Activated B cell treated with CpG ODN at 0.5 μM for 24 hours (primary cell): ENCODE measurements at regions not wholly inside any gene's neighbourhood (a gene's known extent, or its start where the extent isn't known, plus 50 kb on each side); places are given as distances from the start of the nearest gene placed in this dataset.
A peak's percentile ranks its signal among the peaks of the same experiment; 100 is the strongest.

Experiments used
- ATAC-seq: fragments of 200-7000 bp; cut with Tn5 transposase; one replicate; pipeline ENCODE4 v1.10.0; 2021; ENCODE audit warnings: low read depth, mild to moderate bottlenecking, moderate library complexity
- CTCF ChIA-PET: fragments of 350-600 bp; sonication (Branson Sonifier 250); formaldehyde crosslinking; loops from one replicate; lab custom pipeline; 2021; ENCODE audit warnings: antibody characterized with exemption; lab: Charles Lee
- POLR2A ChIA-PET: fragments of 350-600 bp; sonication (Branson Sonifier 250); formaldehyde crosslinking; loops from one replicate; lab custom pipeline; 2021; ENCODE audit warnings: antibody characterized with exemption; lab: Charles Lee
- DNase-seq: peaks from one replicate; pipeline ENCODE4 v3.0.0; 2022
- H3K27ac Mint-ChIP-seq: one replicate; pipeline ENCODE4 v1.8.0; 2020; ENCODE audit warnings: mixed read lengths
- H3K27me3 Mint-ChIP-seq: one replicate; pipeline ENCODE4 v1.8.0; 2021; ENCODE audit warnings: mixed read lengths
- H3K36me3 Mint-ChIP-seq: one replicate; pipeline ENCODE4 v1.8.0; 2021; ENCODE audit warnings: low read depth, mixed read lengths
- H3K4me1 Mint-ChIP-seq: one replicate; pipeline ENCODE4 v1.8.0; 2021; ENCODE audit warnings: mixed read lengths
- H3K4me3 Mint-ChIP-seq: one replicate; pipeline ENCODE4 v1.8.0; 2020; ENCODE audit warnings: mild to moderate bottlenecking, mixed read lengths
- H3K9me3 Mint-ChIP-seq: one replicate; pipeline ENCODE4 v1.8.0; 2020; ENCODE audit warnings: mixed read lengths
- intact Hi-C: fragments of 100-400 bp; cut with micrococcal nuclease; formaldehyde crosslinking; loops from one replicate; pipeline ENCODE4 v1.15.1; 2024
- TF ChIP-seq, protein P1 (sequence below): fragments of 200-600 bp; IDR thresholded peaks from one replicate; pipeline ENCODE4 v1.8.0; 2022; ENCODE audit warnings: antibody characterized with exemption, mild to moderate bottlenecking

DNA sequence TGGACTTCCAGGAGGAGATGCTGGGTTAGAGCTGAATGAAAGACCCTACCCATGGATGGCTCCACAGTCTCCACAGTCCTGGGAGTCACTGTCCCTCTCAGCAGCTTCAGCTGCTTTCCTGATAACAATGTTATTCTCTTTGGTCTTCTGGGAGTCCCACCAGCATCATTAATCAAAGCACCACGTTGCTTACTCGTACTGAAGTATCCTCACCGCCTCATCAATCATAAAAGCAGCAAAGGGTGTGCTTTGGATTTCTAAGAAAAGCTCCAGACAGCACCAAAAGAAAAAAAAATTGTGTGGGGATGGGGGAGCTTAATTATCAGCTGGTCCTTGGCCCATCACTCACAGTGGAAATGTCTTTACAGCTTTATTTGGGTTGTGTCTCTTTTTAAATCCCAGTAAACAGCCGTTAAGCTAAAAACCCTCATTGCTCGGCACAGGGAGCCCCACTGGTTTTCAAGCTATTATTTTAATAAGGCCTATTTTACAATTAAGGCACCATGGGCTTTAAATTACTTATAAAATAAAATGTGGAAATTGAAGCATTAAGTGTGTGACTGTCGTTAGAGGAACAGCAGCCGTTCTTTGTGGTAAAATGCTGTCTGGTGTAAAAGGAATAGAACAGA lies 538.0 kb downstream of the EBF1 start:
- TF ChIP-seq, protein P1, sequence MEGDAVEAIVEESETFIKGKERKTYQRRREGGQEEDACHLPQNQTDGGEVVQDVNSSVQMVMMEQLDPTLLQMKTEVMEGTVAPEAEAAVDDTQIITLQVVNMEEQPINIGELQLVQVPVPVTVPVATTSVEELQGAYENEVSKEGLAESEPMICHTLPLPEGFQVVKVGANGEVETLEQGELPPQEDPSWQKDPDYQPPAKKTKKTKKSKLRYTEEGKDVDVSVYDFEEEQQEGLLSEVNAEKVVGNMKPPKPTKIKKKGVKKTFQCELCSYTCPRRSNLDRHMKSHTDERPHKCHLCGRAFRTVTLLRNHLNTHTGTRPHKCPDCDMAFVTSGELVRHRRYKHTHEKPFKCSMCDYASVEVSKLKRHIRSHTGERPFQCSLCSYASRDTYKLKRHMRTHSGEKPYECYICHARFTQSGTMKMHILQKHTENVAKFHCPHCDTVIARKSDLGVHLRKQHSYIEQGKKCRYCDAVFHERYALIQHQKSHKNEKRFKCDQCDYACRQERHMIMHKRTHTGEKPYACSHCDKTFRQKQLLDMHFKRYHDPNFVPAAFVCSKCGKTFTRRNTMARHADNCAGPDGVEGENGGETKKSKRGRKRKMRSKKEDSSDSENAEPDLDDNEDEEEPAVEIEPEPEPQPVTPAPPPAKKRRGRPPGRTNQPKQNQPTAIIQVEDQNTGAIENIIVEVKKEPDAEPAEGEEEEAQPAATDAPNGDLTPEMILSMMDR: no peak
- H3K36me3 Mint-ChIP-seq: no peaks in the 10 kb centered on the region
- H3K27ac Mint-ChIP-seq: no peak overlapping the region
- H3K27me3 Mint-ChIP-seq: no peaks in the 10 kb centered on the region
- no peaks in the 10 kb centered on the region for H3K9me3 Mint-ChIP-seq
- ChIA-PET CTCF (interaction anchor here (0.6 kb wide), 1 partner anchor 288 kb away, joined by 3 read pairs; no protein-coding TSS in a partner anchor), POLR2A (interaction anchor here (0.9 kb wide), 2 partner anchors 47 to 368 kb away, joined by 3 read pairs; no protein-coding TSS in a partner anchor)
- DNase-seq (no peak), ATAC-seq (no peak)
- peaks cover 59% of the 10 kb centered on the region for H3K4me1 Mint-ChIP-seq
- H3K4me3 Mint-ChIP-seq: no peak overlapping the region
- intact Hi-C loops: loop anchor here (2.0 to 5.0 kb wide), 3 partner anchors 23 to 51 kb away; no protein-coding TSS in a partner anchor

DNA sequence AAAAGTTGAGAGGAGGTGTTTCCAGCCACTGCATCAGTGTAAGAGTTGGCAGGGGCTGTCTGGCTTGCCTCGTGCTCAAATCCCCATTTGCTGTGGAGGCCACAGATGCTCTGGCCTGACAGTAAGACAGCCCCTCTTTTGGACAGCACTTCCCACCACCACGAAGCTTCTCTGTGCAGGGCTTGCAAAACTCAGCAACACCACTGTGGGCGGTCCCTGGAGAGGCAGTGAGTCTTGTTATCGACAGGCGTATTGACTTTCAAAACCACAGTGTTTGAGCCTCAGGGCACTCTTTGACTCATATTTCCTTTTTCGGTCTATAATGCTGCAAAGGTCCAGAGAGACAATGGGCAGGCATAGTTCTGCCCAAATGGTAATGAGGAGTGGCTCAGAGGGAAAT lies 539.5 kb downstream of the EBF1 start:
- H3K4me3 Mint-ChIP-seq: peak overlapping the region; percentile 68
- H3K27me3 Mint-ChIP-seq: no peaks in the 10 kb centered on the region
- H3K9me3 Mint-ChIP-seq: peaks cover 3% of the 10 kb centered on the region
- H3K27ac Mint-ChIP-seq: peak overlapping the region; percentile 61
- POLR2A ChIA-PET: interaction anchor here (0.6 to 1.4 kb wide), 5 partner anchors 22 to 699 kb away, joined by 3 to 6 read pairs (median 3); no protein-coding TSS in a partner anchor
- no peaks in the 10 kb centered on the region for H3K36me3 Mint-ChIP-seq
- ATAC-seq (peak; percentile 92), DNase-seq (peak; percentile 48)
- intact Hi-C loops: loop anchor here (2.0 to 5.0 kb wide), 3 partner anchors 21 to 49 kb away; no protein-coding TSS in a partner anchor
- TF ChIP-seq, protein P1: no peak
- H3K4me1 Mint-ChIP-seq: peaks cover 52% of the 10 kb centered on the region
- CTCF ChIA-PET: no interaction called here

GRCh38 chr5:158559643-158560042 lies 540.1 kb downstream of the EBF1 start:
- ChIA-PET POLR2A (interaction anchor here (0.6 to 1.4 kb wide), 8 partner anchors 21 to 699 kb away, joined by 3 to 6 read pairs (median 3); no protein-coding TSS in a partner anchor), CTCF (no interaction called here)
- Mint-ChIP-seq H3K9me3 (peaks cover 3% of the 10 kb centered on the region), H3K36me3 (no peaks in the 10 kb centered on the region), H3K27me3 (no peaks in the 10 kb centered on the region), H3K4me1 (peaks cover 51% of the 10 kb centered on the region), H3K4me3 (peak overlapping the region; percentile 68), H3K27ac (peak overlapping the region; percentile 61)
- ATAC-seq (peak; percentile 64), DNase-seq (no peak)
- intact Hi-C loops: loop anchor here (2.0 to 5.0 kb wide), 3 partner anchors 21 to 49 kb away; no protein-coding TSS in a partner anchor
- TF ChIP-seq, protein P1: no peak

DNA sequence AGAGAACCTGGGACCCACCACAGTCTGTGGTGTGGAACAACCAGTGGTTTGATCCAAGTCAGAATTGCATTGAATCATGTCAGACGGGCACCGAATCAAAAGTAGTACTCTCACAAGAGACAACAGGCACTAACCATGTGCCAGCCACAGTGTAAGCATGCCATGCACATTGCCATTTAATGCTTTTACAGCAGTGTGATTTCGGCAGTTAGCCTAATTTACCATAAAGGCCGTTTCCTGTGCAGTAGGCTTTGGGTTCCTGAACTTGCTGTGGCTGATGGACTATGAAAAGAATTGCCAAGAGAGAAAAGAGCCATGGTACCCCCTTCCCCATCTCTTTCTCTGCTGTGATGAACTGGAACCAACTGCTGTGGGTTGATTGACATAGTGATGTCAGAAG lies 540.6 kb downstream of the EBF1 start:
- Mint-ChIP-seq H3K9me3 (peaks cover 3% of the 10 kb centered on the region), H3K27ac (peak overlapping the region; percentile 61), H3K4me3 (peak overlapping the region; percentile 68), H3K36me3 (no peaks in the 10 kb centered on the region), H3K4me1 (peaks cover 50% of the 10 kb centered on the region), H3K27me3 (no peaks in the 10 kb centered on the region)
- ChIA-PET POLR2A (interaction anchor here (0.6 to 1.4 kb wide), 5 partner anchors 21 to 203 kb away, joined by 3 read pairs; no protein-coding TSS in a partner anchor), CTCF (no interaction called here)
- TF ChIP-seq, protein P1: no peak
- intact Hi-C loops: no loop called here
- DNase-seq: no peak
- ATAC-seq: no peak

GRCh38 chr5:158553962-158554336 lies 545.8 kb downstream of the EBF1 start:
- H3K4me1 Mint-ChIP-seq: peaks cover 16% of the 10 kb centered on the region
- no peaks in the 10 kb centered on the region for H3K27me3 Mint-ChIP-seq
- CTCF ChIA-PET: no interaction called here
- H3K36me3 Mint-ChIP-seq: no peaks in the 10 kb centered on the region
- intact Hi-C loops: no loop called here
- H3K4me3 Mint-ChIP-seq: no peak overlapping the region
- POLR2A ChIA-PET: interaction anchor here (0.6 kb wide), 1 partner anchor 174 kb away, joined by 3 read pairs; no protein-coding TSS in a partner anchor
- TF ChIP-seq, protein P1: no peak
- DNase-seq (no peak), ATAC-seq (no peak)
- H3K9me3 Mint-ChIP-seq: peaks cover 3% of the 10 kb centered on the region
- H3K27ac Mint-ChIP-seq: no peak overlapping the region
